ENCODE measurements at regions not wholly inside any gene's neighbourhood (a gene's known extent, or its start where the extent isn't known, plus 50 kb on each side); places are given as distances from the start of the nearest gene placed in this dataset.

- Histone ChIP-seq H2AFZ (ENCODE audit: low read depth, low read length) (no peak overlapping the region), H3K27ac (ENCODE audit: low read length) (no peak overlapping the region), H4K20me1 (ENCODE audit: insufficient read depth, low read length) (no peaks in the 10 kb centered on the region), H3K4me3 (ENCODE audit: low read depth in 1 of 2, low read length in 2 of 2) (no peak overlapping the region), H3K9ac (ENCODE audit: low read depth, low read length) (no peak overlapping the region), H3K9me3 (ENCODE audit: insufficient read depth, low read length, severe bottlenecking) (no peaks in the 10 kb centered on the region), H3K36me3 (ENCODE audit: insufficient read depth, low read length) (no peaks in the 10 kb centered on the region), H3K27me3 (ENCODE audit: insufficient read depth, low read length, poor library complexity) (no peaks in the 10 kb centered on the region), H3K4me1 (ENCODE audit: insufficient read depth, low read length) (no peaks in the 10 kb centered on the region), H3K4me2 (ENCODE audit: insufficient read depth, low read length) (no peak overlapping the region), H3K79me2 (ENCODE audit: insufficient read depth, low read length) (no peaks in the 10 kb centered on the region)
- DNase-seq: no peak
- no peak for ATAC-seq (ENCODE audit: insufficient read depth, low read depth)
- TF ChIP-seq EZH2 (IDR thresholded peaks at IDR 0.05; ENCODE audit: borderline replicate concordance, low read depth, low read length, severe bottlenecking) (no peak), CTCF (IDR thresholded peaks at IDR 0.05; ENCODE audit: borderline replicate concordance, extremely low read depth, low read length, poor library complexity, severe bottlenecking) (no peak)
Measured at GRCh38 chr10:128587689-128588088, 461.5 kb upstream of the MKI67 start.

DNA sequence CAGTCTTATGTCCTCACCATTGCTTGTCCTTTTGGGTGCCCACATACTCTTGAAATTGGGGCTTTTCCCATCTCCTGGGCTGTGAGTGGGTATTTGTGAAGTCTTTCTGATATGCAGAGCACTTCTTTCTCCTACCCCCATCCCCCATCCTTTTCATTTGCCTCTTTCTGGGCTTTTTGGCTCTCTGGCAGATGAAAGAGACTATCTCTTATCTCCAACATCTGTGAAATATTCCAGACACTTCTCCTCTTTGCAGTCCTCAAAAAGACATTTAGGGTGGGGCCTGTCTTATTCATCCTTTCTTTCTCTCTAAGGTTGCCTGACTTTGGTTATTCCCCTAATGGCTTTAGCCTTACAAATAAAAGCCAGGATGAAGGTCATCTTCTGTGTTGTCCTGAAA lies 462.2 kb upstream of the MKI67 start:
- Histone ChIP-seq H3K4me3 (ENCODE audit: low read depth in 1 of 2, low read length in 2 of 2) (no peak overlapping the region), H2AFZ (ENCODE audit: low read depth, low read length) (no peak overlapping the region), H3K4me1 (ENCODE audit: insufficient read depth, low read length) (no peaks in the 10 kb centered on the region), H3K9ac (ENCODE audit: low read depth, low read length) (no peak overlapping the region), H3K79me2 (ENCODE audit: insufficient read depth, low read length) (no peaks in the 10 kb centered on the region), H3K36me3 (ENCODE audit: insufficient read depth, low read length) (no peaks in the 10 kb centered on the region), H3K27ac (ENCODE audit: low read length) (no peak overlapping the region), H3K9me3 (ENCODE audit: insufficient read depth, low read length, severe bottlenecking) (no peaks in the 10 kb centered on the region), H3K4me2 (ENCODE audit: insufficient read depth, low read length) (no peak overlapping the region), H3K27me3 (ENCODE audit: insufficient read depth, low read length, poor library complexity) (no peaks in the 10 kb centered on the region), H4K20me1 (ENCODE audit: insufficient read depth, low read length) (no peaks in the 10 kb centered on the region)
- DNase-seq (no peak), ATAC-seq (ENCODE audit: insufficient read depth, low read depth) (no peak)
- TF ChIP-seq CTCF (IDR thresholded peaks at IDR 0.05; ENCODE audit: borderline replicate concordance, extremely low read depth, low read length, poor library complexity, severe bottlenecking): no peak

- Histone ChIP-seq H3K9ac (ENCODE audit: low read depth, low read length) (no peak overlapping the region), H2AFZ (ENCODE audit: low read depth, low read length) (no peak overlapping the region), H3K27me3 (ENCODE audit: insufficient read depth, low read length, poor library complexity) (peaks cover 5% of the 10 kb centered on the region), H3K4me1 (ENCODE audit: insufficient read depth, low read length) (no peaks in the 10 kb centered on the region), H4K20me1 (ENCODE audit: insufficient read depth, low read length) (no peaks in the 10 kb centered on the region), H3K4me3 (ENCODE audit: low read depth in 1 of 2, low read length in 2 of 2) (no peak overlapping the region), H3K27ac (ENCODE audit: low read length) (no peak overlapping the region), H3K4me2 (ENCODE audit: insufficient read depth, low read length) (no peak overlapping the region), H3K9me3 (ENCODE audit: insufficient read depth, low read length, severe bottlenecking) (no peaks in the 10 kb centered on the region), H3K36me3 (ENCODE audit: insufficient read depth, low read length) (no peaks in the 10 kb centered on the region), H3K79me2 (ENCODE audit: insufficient read depth, low read length) (no peaks in the 10 kb centered on the region)
- DNase-seq (no peak), ATAC-seq (ENCODE audit: insufficient read depth, low read depth) (no peak)
- TF ChIP-seq EZH2 (IDR thresholded peaks at IDR 0.05; ENCODE audit: borderline replicate concordance, low read depth, low read length, severe bottlenecking) (no peak), CTCF (IDR thresholded peaks at IDR 0.05; ENCODE audit: borderline replicate concordance, extremely low read depth, low read length, poor library complexity, severe bottlenecking) (no peak)
Measured at GRCh38 chr10:128594688-128595087, 468.5 kb upstream of the MKI67 start.

DNA sequence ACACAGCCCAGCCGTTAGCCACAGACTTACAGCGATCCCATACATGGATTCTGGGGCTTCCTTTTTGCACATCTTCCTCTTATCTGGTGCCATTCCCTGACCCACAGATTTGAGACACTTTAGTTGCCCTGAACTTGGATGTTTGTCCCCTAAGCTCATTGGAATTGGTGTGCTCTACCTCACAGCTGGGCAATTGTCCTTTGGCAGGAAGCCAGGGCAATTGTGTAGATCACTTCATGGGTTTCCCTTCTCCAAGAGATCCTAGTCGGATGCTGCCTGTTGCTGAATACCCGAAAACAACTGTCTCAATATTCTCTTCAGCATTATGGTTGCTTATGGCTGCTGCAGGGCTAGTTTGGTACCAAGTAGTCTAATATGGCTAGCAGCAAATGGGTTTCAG lies 470.7 kb upstream of the MKI67 start:
- peaks cover 5% of the 10 kb centered on the region for H3K27me3 ChIP-seq (ENCODE audit: insufficient read depth, low read length, poor library complexity)
- no peaks in the 10 kb centered on the region for H3K9me3 ChIP-seq (ENCODE audit: insufficient read depth, low read length, severe bottlenecking)
- ATAC-seq (ENCODE audit: insufficient read depth, low read depth) (no peak), DNase-seq (no peak)
- no peak overlapping the region for H3K4me3 ChIP-seq (ENCODE audit: low read depth in 1 of 2, low read length in 2 of 2)
- H3K79me2 ChIP-seq (ENCODE audit: insufficient read depth, low read length): no peaks in the 10 kb centered on the region
- H3K27ac ChIP-seq (ENCODE audit: low read length): no peak overlapping the region
- H2AFZ ChIP-seq (ENCODE audit: low read depth, low read length): no peak overlapping the region
- H3K36me3 ChIP-seq (ENCODE audit: insufficient read depth, low read length): no peaks in the 10 kb centered on the region
- no peak overlapping the region for H3K4me2 ChIP-seq (ENCODE audit: insufficient read depth, low read length)
- no peak overlapping the region for H3K9ac ChIP-seq (ENCODE audit: low read depth, low read length)
- no peaks in the 10 kb centered on the region for H4K20me1 ChIP-seq (ENCODE audit: insufficient read depth, low read length)
- no peak for TF ChIP-seq EZH2 (IDR thresholded peaks at IDR 0.05; ENCODE audit: borderline replicate concordance, low read depth, low read length, severe bottlenecking)
- no peak for TF ChIP-seq CTCF (IDR thresholded peaks at IDR 0.05; ENCODE audit: borderline replicate concordance, extremely low read depth, low read length, poor library complexity, severe bottlenecking)
- H3K4me1 ChIP-seq (ENCODE audit: insufficient read depth, low read length): no peaks in the 10 kb centered on the region
